IMR-90 (cell line): ENCODE measurements at regions not wholly inside any gene's neighbourhood (a gene's known extent, or its start where the extent isn't known, plus 50 kb on each side); places are given as distances from the start of the nearest gene placed in this dataset.

ENCODE experiments used
- ATAC-seq: fragments of 200-7000 bp; cut with Tn5 transposase; 2 replicates; pipeline ENCODE4 v1.9.1; 2020; ENCODE audit warnings: low read depth, mild to moderate bottlenecking, moderate library complexity
- BruUV-seq: library from RNA; stranded (reverse); fragments of 400-500 nt; replicated peaks from 2 replicates; lab custom pipeline; 2021; lab: Mats Ljungman, UMichigan
- CTCF ChIA-PET: fragments of 300-600 bp; formaldehyde crosslinking; extraction: SDS; loops from one replicate; lab custom pipeline; 2021; ENCODE audit warnings: antibody characterized with exemption; lab: Yijun Ruan, JAX
- POLR2A ChIA-PET: fragments of 300-600 bp; sonication (Branson Sonifier 250); formaldehyde crosslinking; loops from one replicate; lab custom pipeline; 2022; ENCODE audit warnings: antibody characterized with exemption; ENCODE audit not compliant: unreplicated experiment; lab: Charles Lee
- DNase-seq: peaks from one replicate; pipeline ENCODE4 v3.0.0; 2013
- H2AFZ ChIP-seq: replicated peaks from 2 replicates; pipeline ENCODE3; 2013; ENCODE audit warnings: low read length, mild to moderate bottlenecking; ENCODE audit not compliant: poor library complexity
- H2AK5ac ChIP-seq: 2 replicates; pipeline ENCODE4 v1.6.1; 2013; ENCODE audit warnings: low read depth, low read length, inconsistent platforms
- H2AK9ac ChIP-seq: replicated peaks from 2 replicates; pipeline ENCODE3; 2013; ENCODE audit warnings: mild to moderate bottlenecking, low read depth, low read length, moderate library complexity; ENCODE audit not compliant: poor library complexity
- H2BK120ac ChIP-seq: 2 replicates; pipeline ENCODE4 v1.6.1; 2013; ENCODE audit warnings: low read depth, low read length, inconsistent platforms
- H2BK15ac ChIP-seq: 3 replicates; pipeline ENCODE4 v1.6.1; 2013; ENCODE audit warnings: low read depth, low read length, inconsistent platforms
- H2BK20ac ChIP-seq: 2 replicates; pipeline ENCODE4 v1.6.1; 2013; ENCODE audit warnings: low read depth, mild to moderate bottlenecking, inconsistent platforms, low read length, moderate library complexity
- H2BK5ac ChIP-seq: 2 replicates; pipeline ENCODE4 v1.6.1; 2013; ENCODE audit warnings: mild to moderate bottlenecking, low read depth, low read length, inconsistent platforms; ENCODE audit not compliant: poor library complexity, severe bottlenecking
- H3K14ac ChIP-seq: replicated peaks from 2 replicates; pipeline ENCODE4 v1.6.1; 2013; ENCODE audit warnings: low read depth, low read length, inconsistent platforms
- H3K18ac ChIP-seq: 2 replicates; pipeline ENCODE4 v1.6.1; 2013; ENCODE audit warnings: low read depth, low read length, control low read depth
- H3K23ac ChIP-seq: 2 replicates; pipeline ENCODE4 v1.6.1; 2013; ENCODE audit warnings: low read depth, low read length, inconsistent platforms
- H3K27ac ChIP-seq: 2 replicates; pipeline ENCODE4 v1.5.1; 2013; ENCODE audit warnings: mild to moderate bottlenecking, control low read depth, low read length; ENCODE audit not compliant: insufficient read depth
- H3K27me3 ChIP-seq: 2 replicates; pipeline ENCODE4 v1.6.1; 2013; ENCODE audit warnings: low read length; ENCODE audit not compliant: control insufficient read depth, insufficient read depth
- H3K36me3 ChIP-seq: 2 replicates; pipeline ENCODE4 v1.6.1; 2013; ENCODE audit warnings: low read length, mixed read lengths; ENCODE audit not compliant: control insufficient read depth, insufficient read depth
- H3K4ac ChIP-seq: 2 replicates; pipeline ENCODE4 v1.6.1; 2013; ENCODE audit warnings: low read depth, low read length, inconsistent platforms
- H3K4me1 ChIP-seq: 2 replicates; pipeline ENCODE4 v1.6.1; 2013; ENCODE audit warnings: low read length, mixed read lengths; ENCODE audit not compliant: control insufficient read depth, insufficient read depth
- H3K4me2 ChIP-seq: 2 replicates; pipeline ENCODE4 v1.6.1; 2013; ENCODE audit warnings: low read depth, mild to moderate bottlenecking, control low read depth, low read length, moderate library complexity
- H3K4me3 ChIP-seq: 2 replicates; pipeline ENCODE4 v1.5.1; 2013; ENCODE audit warnings: low read depth, mild to moderate bottlenecking, control low read depth, low read length, moderate library complexity; ENCODE audit not compliant: insufficient read depth
- H3K56ac ChIP-seq: 2 replicates; pipeline ENCODE4 v1.6.1; 2013; ENCODE audit warnings: low read length, inconsistent platforms; ENCODE audit not compliant: insufficient read depth; ENCODE audit errors: extremely low read depth
- H3K79me1 ChIP-seq, 2 experiments: 2 replicates each; pipeline ENCODE4 v1.6.1; 2013; ENCODE audit warnings: low read length in 2 of 2, inconsistent platforms in 1 of 2, low read depth in 1 of 2
- H3K9ac ChIP-seq: 2 replicates; pipeline ENCODE4 v1.6.1; 2013; ENCODE audit warnings: low read depth, low read length, control low read depth
- H3K9me1 ChIP-seq: 2 replicates; pipeline ENCODE4 v1.6.1; 2013; ENCODE audit warnings: low read length, inconsistent platforms; ENCODE audit not compliant: insufficient read depth
- H3K9me3 ChIP-seq: 2 replicates; pipeline ENCODE4 v1.6.1; 2013; ENCODE audit warnings: low read length; ENCODE audit not compliant: control insufficient read depth, insufficient read depth
- H4K20me1 ChIP-seq: 2 replicates; pipeline ENCODE4 v1.6.1; 2013; ENCODE audit warnings: low read length, inconsistent platforms; ENCODE audit not compliant: insufficient read depth
- H4K5ac ChIP-seq: 2 replicates; pipeline ENCODE4 v1.6.1; 2013; ENCODE audit warnings: mild to moderate bottlenecking, low read depth, low read length, control low read depth
- H4K8ac ChIP-seq, 2 experiments: 2 replicates each; pipeline ENCODE4 v1.6.1; 2013; ENCODE audit warnings: low read depth in 2 of 2, low read length in 2 of 2, control low read depth in 1 of 2, inconsistent platforms in 1 of 2
- H4K91ac ChIP-seq: 2 replicates; pipeline ENCODE4 v1.6.1; 2013; ENCODE audit warnings: low read depth, low read length, inconsistent platforms; ENCODE audit not compliant: insufficient read depth
- RCOR1 ChIP-seq: IDR thresholded peaks from 2 replicates; pipeline ENCODE4 v1.6.1; 2012; ENCODE audit warnings: mild to moderate bottlenecking, low read length, improper control_type of control experiment; ENCODE audit not compliant: insufficient replicate concordance
- USF2 ChIP-seq: fragments of 150-350 bp; IDR thresholded peaks from 2 replicates; pipeline ENCODE4 v1.6.1; 2017; ENCODE audit warnings: mild to moderate bottlenecking, antibody characterized with exemption, low read length, low read depth
- WGBS, 2 experiments: methylation state at CpG; one replicate each; pipeline versions ENCODE4 v1.1.5 to v1.1.7; 2013; ENCODE audit warnings: missing lambda C conversion rate in 2 of 2; ENCODE audit not compliant: insufficient read length in 1 of 2; ENCODE audit errors: extremely low coverage in 2 of 2; 5-methylcytosine and 5-hydroxymethylcytosine counted together
- dilution Hi-C: fragments of 300-500 bp; cut with HindIII; formaldehyde crosslinking; loops from one replicate; pipeline ENCODE4 v1.14.3; 2018; ENCODE audit warnings: low sequenced_read_pairs; ENCODE audit not compliant: unreplicated experiment
- in situ Hi-C: fragments of 300-500 bp; cut with MboI; formaldehyde crosslinking; loops from 3 replicates; pipeline ENCODE4 v1.14.3; 2019; ENCODE audit warnings: low sequenced_read_pairs, inconsistent platforms, mixed read lengths
- intact Hi-C: fragments of 100-400 bp; cut with micrococcal nuclease; formaldehyde crosslinking; loops from 2 replicates; pipeline ENCODE4 v1.10.0; 2022

- Histone ChIP-seq H2BK15ac (no peak overlapping the region), H2BK20ac (no peak overlapping the region), H3K9ac (no peak overlapping the region), H3K4ac (no peak overlapping the region), H3K36me3 (no peaks in the 10 kb centered on the region), H2BK5ac (no peak overlapping the region), H2AK5ac (no peak overlapping the region), H3K23ac (no peak overlapping the region), H3K27me3 (peaks cover 36% of the 10 kb centered on the region), H4K5ac (no peak overlapping the region), H2BK120ac (no peak overlapping the region), H3K56ac (no peak overlapping the region), H3K27ac (no peak overlapping the region), H3K4me2 (no peak overlapping the region), H3K79me1 (no peaks in the 10 kb centered on the region), H4K91ac (no peak overlapping the region), H3K9me3 (no peaks in the 10 kb centered on the region), H2AK9ac (no peak overlapping the region), H3K14ac (no peak overlapping the region), H3K4me1 (peaks cover 8% of the 10 kb centered on the region; the same call in 1 of the 2 replicates), H3K4me3 (no peak overlapping the region), H3K18ac (no peak overlapping the region), H4K8ac (no peak overlapping the region), H4K20me1 (no peaks in the 10 kb centered on the region), H3K9me1 (peaks cover 7% of the 10 kb centered on the region; the same call in 1 of the 2 replicates), H2AFZ (no peak overlapping the region)
- 46% methylated on average over 2 of the region's 4 CpGs; no CpG with 5 or more reads in 1 of the 2 experiments for WGBS, 2 experiments
- in situ Hi-C loops, result no loop called here
- ChIA-PET CTCF (no interaction called here), POLR2A (no interaction called here)
- dilution Hi-C loops, result no loop called here
- ATAC-seq, result no peak
- no peak for DNase-seq
- intact Hi-C loops, result no loop called here
- no peak for TF ChIP-seq USF2
- TF ChIP-seq RCOR1, result no peak
- no TSS peak for BruUV-seq
These were observed 76.6 kb upstream of the TP53I11 start for GRCh38 chr11:45027312-45027711.
